C4-2B (cell line): ENCODE measurements at regions not wholly inside any gene's neighbourhood (a gene's known extent, or its start where the extent isn't known, plus 50 kb on each side); places are given as distances from the start of the nearest gene placed in this dataset.
"Not testable (repeated sequence)": the region's sequence is repeated elsewhere in the genome, so short reads cannot be mapped to it uniquely, and the experiment has no call there.

Experiments used
- H3K27ac ChIP-seq: fragments of 450-650 bp; 2 replicates; pipeline ENCODE4 v1.5.1; 2017
- ZFX ChIP-seq: fragments of 450-650 bp; IDR thresholded peaks from 2 replicates; pipeline ENCODE4 v1.6.1; 2017
- TF ChIP-seq, protein P1 (sequence below): fragments of 450-650 bp; conservative IDR thresholded peaks from 2 replicates; pipeline ENCODE4 v1.5.1; 2017; ENCODE audit warnings: mild to moderate bottlenecking

GRCh38 chr2:116513991-116514390, 1300.5 kb upstream of the DDX18 start:
- H3K27ac ChIP-seq: no peak overlapping the region
- TF ChIP-seq, protein P1, sequence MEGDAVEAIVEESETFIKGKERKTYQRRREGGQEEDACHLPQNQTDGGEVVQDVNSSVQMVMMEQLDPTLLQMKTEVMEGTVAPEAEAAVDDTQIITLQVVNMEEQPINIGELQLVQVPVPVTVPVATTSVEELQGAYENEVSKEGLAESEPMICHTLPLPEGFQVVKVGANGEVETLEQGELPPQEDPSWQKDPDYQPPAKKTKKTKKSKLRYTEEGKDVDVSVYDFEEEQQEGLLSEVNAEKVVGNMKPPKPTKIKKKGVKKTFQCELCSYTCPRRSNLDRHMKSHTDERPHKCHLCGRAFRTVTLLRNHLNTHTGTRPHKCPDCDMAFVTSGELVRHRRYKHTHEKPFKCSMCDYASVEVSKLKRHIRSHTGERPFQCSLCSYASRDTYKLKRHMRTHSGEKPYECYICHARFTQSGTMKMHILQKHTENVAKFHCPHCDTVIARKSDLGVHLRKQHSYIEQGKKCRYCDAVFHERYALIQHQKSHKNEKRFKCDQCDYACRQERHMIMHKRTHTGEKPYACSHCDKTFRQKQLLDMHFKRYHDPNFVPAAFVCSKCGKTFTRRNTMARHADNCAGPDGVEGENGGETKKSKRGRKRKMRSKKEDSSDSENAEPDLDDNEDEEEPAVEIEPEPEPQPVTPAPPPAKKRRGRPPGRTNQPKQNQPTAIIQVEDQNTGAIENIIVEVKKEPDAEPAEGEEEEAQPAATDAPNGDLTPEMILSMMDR: no peak
- no peak for TF ChIP-seq ZFX

DNA sequence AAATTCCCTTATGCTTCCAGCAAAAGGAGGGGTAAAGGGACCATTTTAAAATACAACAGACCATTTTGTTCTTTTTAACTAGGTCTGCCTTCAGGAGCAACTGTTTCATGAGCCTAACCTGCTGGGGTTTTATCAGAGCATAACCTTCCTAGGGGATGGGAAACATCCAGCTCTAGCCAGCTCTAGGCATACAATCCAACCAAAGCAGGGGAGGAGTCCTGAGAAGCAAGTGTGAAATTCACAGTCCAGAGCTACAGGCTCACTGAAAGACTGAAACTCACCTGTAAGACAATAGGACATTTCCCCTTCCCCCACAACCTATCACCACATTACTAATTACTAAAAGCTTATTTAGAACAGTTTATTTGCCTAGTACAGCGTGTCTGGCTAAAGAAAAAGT, 1296.6 kb upstream of the DDX18 start:
- TF ChIP-seq, protein P1: no peak
- no peak for TF ChIP-seq ZFX

DNA sequence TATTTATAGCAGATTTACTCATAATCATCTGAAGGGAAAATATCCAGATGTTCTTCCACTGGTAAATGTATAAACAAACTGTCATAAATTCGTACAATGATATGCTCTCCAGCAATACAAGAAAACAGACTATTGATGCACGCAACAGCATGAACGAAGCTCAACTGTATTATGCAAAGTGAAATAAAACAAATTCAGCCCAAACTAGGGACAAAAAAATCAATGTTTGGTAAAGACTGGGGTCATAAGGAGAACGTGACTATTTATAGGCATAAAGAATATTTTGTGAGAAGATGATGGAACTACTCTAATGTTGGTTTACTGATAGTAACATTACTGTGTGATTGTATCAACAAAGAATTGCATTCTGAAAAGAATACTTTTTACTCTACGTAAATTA, 1276.7 kb upstream of the DDX18 start:
- TF ChIP-seq ZFX: no peak
- TF ChIP-seq, protein P1: no peak
- H3K27ac ChIP-seq: no peak overlapping the region

More for the DNA sequence above, 1296.6 kb upstream of the DDX18 start:
- no peak overlapping the region for H3K27ac ChIP-seq

DNA sequence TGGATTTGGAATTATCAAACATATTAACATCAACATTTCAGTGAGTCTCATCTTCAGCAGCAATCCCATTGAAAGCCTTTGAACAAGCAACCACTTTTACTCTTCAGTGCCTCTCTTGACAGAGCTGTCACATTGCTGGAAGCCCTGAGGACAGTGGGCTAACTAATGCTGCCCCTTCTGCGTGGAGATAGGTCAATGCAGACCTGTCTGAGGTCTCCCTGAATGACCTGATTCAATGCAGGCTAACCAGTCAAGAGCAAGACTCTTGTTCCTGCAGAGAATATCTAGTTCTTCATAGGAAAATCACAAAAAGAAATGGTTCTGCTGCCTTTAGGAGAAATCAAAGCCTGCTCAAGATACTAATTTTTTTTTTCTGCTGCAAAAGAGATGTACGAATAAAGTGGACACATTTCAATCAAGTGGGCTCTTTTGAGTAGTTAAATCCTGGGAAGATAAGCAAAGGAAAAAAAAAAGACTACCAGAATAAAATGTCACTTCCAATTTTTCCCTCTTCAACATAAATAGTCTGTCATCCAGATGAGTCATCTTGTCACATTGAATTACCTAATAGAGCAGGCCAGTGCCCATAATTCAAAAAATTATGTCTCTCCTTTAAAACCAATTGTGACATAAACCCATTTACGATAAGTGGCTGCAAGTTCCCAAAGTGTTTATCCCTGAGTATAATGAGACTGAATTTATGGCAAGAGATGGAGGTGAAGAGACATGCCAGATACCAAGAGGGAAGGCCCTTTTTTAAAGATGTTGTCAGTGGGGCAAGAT, 1269.0 kb upstream of the DDX18 start:
- TF ChIP-seq, protein P1: no peak
- TF ChIP-seq ZFX: no peak
- H3K27ac ChIP-seq: no peak overlapping the region

DNA sequence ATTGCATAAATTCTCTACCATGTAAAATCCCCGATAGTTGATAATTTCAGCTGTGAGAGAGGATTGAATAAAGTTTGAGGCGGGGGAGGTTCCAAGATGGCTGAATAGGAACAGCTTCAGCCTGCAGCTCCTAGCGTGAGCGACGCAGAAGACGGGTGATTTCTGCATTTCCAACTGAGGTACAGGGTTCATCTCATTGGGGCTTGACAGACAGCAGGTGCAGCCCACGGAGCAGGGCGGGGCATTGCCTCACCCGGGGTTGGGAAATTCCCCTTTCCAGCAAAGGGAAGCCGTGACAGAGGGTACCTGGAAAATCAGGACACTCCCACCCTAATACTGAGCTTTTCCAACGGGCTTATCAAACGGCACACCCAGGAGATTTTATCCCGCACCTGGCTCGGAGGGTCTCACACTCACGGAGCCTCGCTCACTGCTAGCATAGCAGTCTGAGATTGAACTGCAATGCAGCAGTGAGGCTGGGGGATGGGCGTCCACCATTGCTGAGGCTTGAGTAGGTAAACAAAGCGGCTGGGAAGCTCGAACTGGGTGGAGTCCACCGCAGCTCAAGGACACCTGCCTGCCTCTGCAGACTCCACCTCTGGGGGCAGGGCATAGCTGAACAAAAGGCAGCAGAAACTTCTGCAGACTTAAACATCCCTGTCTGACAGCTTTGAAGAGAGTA, 1261.6 kb upstream of the DDX18 start:
- H3K27ac ChIP-seq: not testable (repeated sequence)

DNA sequence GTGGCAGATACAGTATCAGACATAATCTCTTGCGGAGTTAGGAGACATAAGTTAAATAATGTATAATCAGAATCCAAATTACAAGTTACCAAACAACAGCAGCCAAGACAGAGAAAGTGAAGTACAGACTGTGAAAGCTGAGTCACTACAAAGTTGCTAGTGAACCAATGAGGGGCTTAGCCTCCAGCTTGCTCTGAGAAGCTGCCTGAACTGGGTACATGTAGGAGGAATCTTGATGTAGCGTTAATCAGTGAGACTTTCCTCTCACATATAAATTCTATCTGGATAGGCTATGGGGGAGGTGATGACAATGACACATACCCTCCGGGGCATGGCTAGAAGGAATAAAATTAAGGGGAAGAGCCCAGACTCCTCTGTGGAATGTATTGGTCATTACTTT, 1234.3 kb upstream of the DDX18 start:
- no peak for TF ChIP-seq ZFX
- TF ChIP-seq, protein P1: no peak

GRCh38 chr2:116582850-116583249, 1231.6 kb upstream of the DDX18 start:
- TF ChIP-seq ZFX: no peak
- TF ChIP-seq, protein P1: no peak
- no peak overlapping the region for H3K27ac ChIP-seq

More for the DNA sequence above, 1234.3 kb upstream of the DDX18 start:
- no peak overlapping the region for H3K27ac ChIP-seq
